Subcutaneous abdominal adipose tissue (tissue), 5 donors: ENCODE measurements at regions not wholly inside any gene's neighbourhood (a gene's known extent, or its start where the extent isn't known, plus 50 kb on each side); places are given as distances from the start of the nearest gene placed in this dataset.
"Not testable (repeated sequence)": the region's sequence is repeated elsewhere in the genome, so short reads cannot be mapped to it uniquely, and the experiment has no call there.

Experiments
- H3K27ac ChIP-seq: one replicate; pipeline ENCODE4 v1.7.0; 2013; ENCODE audit warnings: low read depth, mild to moderate bottlenecking, inconsistent platforms, low read length, moderate library complexity
- H3K27me3 ChIP-seq, 5 donors: one replicate each; pipeline ENCODE4 v1.7.0; 2013; ENCODE audit warnings: low read length in 5 of 5, inconsistent platforms in 1 of 5; ENCODE audit not compliant: control insufficient read depth in 5 of 5, insufficient read depth in 4 of 5
- H3K36me3 ChIP-seq, 5 donors: one replicate each; pipeline ENCODE4 v1.7.0; 2013; ENCODE audit warnings: low read length in 5 of 5; ENCODE audit not compliant: control insufficient read depth in 5 of 5, insufficient read depth in 5 of 5
- H3K4me1 ChIP-seq, 5 donors: one replicate each; pipeline ENCODE4 v1.7.0; 2013; ENCODE audit warnings: low read length in 5 of 5, mild to moderate bottlenecking in 3 of 5, moderate library complexity in 1 of 5; ENCODE audit not compliant: control insufficient read depth in 5 of 5, insufficient read depth in 5 of 5
- H3K4me3 ChIP-seq, 5 donors: one replicate each; pipeline ENCODE4 v1.7.0; 2013; ENCODE audit warnings: low read length in 5 of 5, low read depth in 1 of 5
- H3K9ac ChIP-seq, 5 donors: one replicate each; pipeline ENCODE4 v1.7.0; 2013; ENCODE audit warnings: low read length in 5 of 5, mild to moderate bottlenecking in 4 of 5, moderate library complexity in 3 of 5
- H3K9me3 ChIP-seq, 5 donors: one replicate each; pipeline ENCODE4 v1.7.0; 2013; ENCODE audit warnings: low read length in 5 of 5; ENCODE audit not compliant: control insufficient read depth in 5 of 5
- donor health status: healthy.
- donor health status: healthy.
- donor health status: healthy.
- donor health status: healthy.
- donor health status: healthy.

GRCh38 chr6:6439778-6440177 lies 119.3 kb upstream of the F13A1 start:
- H3K36me3 ChIP-seq: no peaks in the 10 kb centered on the region
- no peak overlapping the region for H3K27ac ChIP-seq
- no peak overlapping the region for H3K4me3 ChIP-seq
- H3K9ac ChIP-seq: no peak overlapping the region
- H3K4me1 ChIP-seq: peaks cover 0 to 8% (median 0%) of the 10 kb centered on the region in 5 donors
- no peaks in the 10 kb centered on the region for H3K9me3 ChIP-seq
- H3K27me3 ChIP-seq: no peaks in the 10 kb centered on the region

GRCh38 chr6:6452002-6452401 lies 131.5 kb upstream of the F13A1 start:
- H3K36me3 ChIP-seq: no peaks in the 10 kb centered on the region
- no peak overlapping the region for H3K27ac ChIP-seq
- H3K9me3 ChIP-seq: no peaks in the 10 kb centered on the region
- no peak overlapping the region for H3K9ac ChIP-seq
- peaks cover 4 to 21% (median 17%) of the 10 kb centered on the region in 5 donors for H3K4me1 ChIP-seq
- no peak overlapping the region for H3K4me3 ChIP-seq
- H3K27me3 ChIP-seq: no peaks in the 10 kb centered on the region

GRCh38 chr6:6453186-6453585 lies 132.7 kb upstream of the F13A1 start:
- Histone ChIP-seq H3K9me3 (no peaks in the 10 kb centered on the region), H3K4me1 (peaks cover 4 to 21% (median 17%) of the 10 kb centered on the region in 5 donors), H3K4me3 (no peak overlapping the region), H3K9ac (no peak overlapping the region), H3K27me3 (no peaks in the 10 kb centered on the region), H3K36me3 (no peaks in the 10 kb centered on the region), H3K27ac (no peak overlapping the region)

- H3K9me3 ChIP-seq: no peaks in the 10 kb centered on the region
- no peak overlapping the region for H3K9ac ChIP-seq
- no peaks in the 10 kb centered on the region for H3K27me3 ChIP-seq
- H3K36me3 ChIP-seq: no peaks in the 10 kb centered on the region
- H3K4me3 ChIP-seq: no peak overlapping the region
- H3K4me1 ChIP-seq: peaks cover 4 to 21% (median 17%) of the 10 kb centered on the region in 5 donors
- H3K27ac ChIP-seq: no peak overlapping the region
These were observed 133.2 kb upstream of the LY86 start for GRCh38 chr6:6455272-6455671.

GRCh38 chr6:6458172-6458571 lies 130.3 kb upstream of the LY86 start:
- Histone ChIP-seq H3K9me3 (no peaks in the 10 kb centered on the region), H3K36me3 (no peaks in the 10 kb centered on the region), H3K9ac (no peak overlapping the region), H3K27me3 (no peaks in the 10 kb centered on the region), H3K27ac (no peak overlapping the region), H3K4me3 (no peak overlapping the region), H3K4me1 (peaks cover 0 to 5% (median 0%) of the 10 kb centered on the region in 5 donors)

- not testable (repeated sequence) for H3K9me3 ChIP-seq, H3K27ac ChIP-seq, H3K4me3 ChIP-seq, H3K4me1 ChIP-seq, H3K27me3 ChIP-seq, H3K9ac ChIP-seq, H3K36me3 ChIP-seq
These were observed 128.6 kb upstream of the LY86 start for GRCh38 chr6:6459963-6460362.

GRCh38 chr6:6460416-6460815 lies 128.1 kb upstream of the LY86 start:
- Histone ChIP-seq H3K36me3 (no peaks in the 10 kb centered on the region), H3K27me3 (no peaks in the 10 kb centered on the region), H3K27ac (no peak overlapping the region)

GRCh38 chr6:6461138-6461537 lies 127.4 kb upstream of the LY86 start:
- Histone ChIP-seq H3K27me3 (no peaks in the 10 kb centered on the region), H3K4me1 (peaks cover 0 to 5% (median 0%) of the 10 kb centered on the region in 5 donors), H3K27ac (no peak overlapping the region), H3K36me3 (no peaks in the 10 kb centered on the region), H3K4me3 (no peak overlapping the region), H3K9me3 (no peaks in the 10 kb centered on the region), H3K9ac (no peak overlapping the region)

More at GRCh38 chr6:6460416-6460815, 128.1 kb upstream of the LY86 start:
- H3K9ac ChIP-seq: no peak overlapping the region
- no peaks in the 10 kb centered on the region for H3K9me3 ChIP-seq
- H3K4me3 ChIP-seq: no peak overlapping the region
- H3K4me1 ChIP-seq: peaks cover 0 to 5% (median 0%) of the 10 kb centered on the region in 5 donors

- Histone ChIP-seq H3K36me3 (no peaks in the 10 kb centered on the region), H3K4me3 (no peak overlapping the region), H3K9me3 (peaks cover 2 to 11% (median 8%) of the 10 kb centered on the region in 5 donors), H3K9ac (no peak overlapping the region), H3K4me1 (peaks cover 0 to 13% (median 5%) of the 10 kb centered on the region in 5 donors), H3K27ac (no peak overlapping the region), H3K27me3 (no peaks in the 10 kb centered on the region)
These were observed 121.4 kb upstream of the LY86 start for GRCh38 chr6:6466967-6467761.

- Histone ChIP-seq H3K9me3 (peaks cover 2 to 11% (median 8%) of the 10 kb centered on the region in 5 donors), H3K27ac (no peak overlapping the region), H3K36me3 (no peaks in the 10 kb centered on the region), H3K27me3 (no peaks in the 10 kb centered on the region), H3K4me1 (peaks cover 0 to 13% (median 5%) of the 10 kb centered on the region in 5 donors), H3K9ac (no peak overlapping the region), H3K4me3 (no peak overlapping the region)
These were observed 119.4 kb upstream of the LY86 start for GRCh38 chr6:6469074-6469473.
